ENCODE measurements at regions not wholly inside any gene's neighbourhood (a gene's known extent, or its start where the extent isn't known, plus 50 kb on each side); places are given as distances from the start of the nearest gene placed in this dataset.

GRCh38 chr13:57030671-57031070 lies 110.0 kb upstream of the PRR20A start:
- Histone ChIP-seq H3K9me3 (ENCODE audit: control insufficient read depth in 4 of 4, low read length in 3 of 4) (peaks cover 0 to 4% (median 1%) of the 10 kb centered on the region in 4 donors), H3K27ac (ENCODE audit: low read depth in 1 of 2, low read length in 2 of 2) (no peak overlapping the region), H3K4me3 (ENCODE audit: low read depth in 1 of 3, low read length in 3 of 3) (no peak overlapping the region), H3K4me1 (ENCODE audit: control insufficient read depth in 4 of 4, insufficient read depth in 4 of 4, low read length in 3 of 4) (no peaks in the 10 kb centered on the region), H3K27me3 (ENCODE audit: control insufficient read depth in 4 of 4, insufficient read depth in 4 of 4, low read length in 3 of 4) (no peaks in the 10 kb centered on the region), H3K9ac (ENCODE audit: low read depth in 1 of 2, low read length in 2 of 2) (no peak overlapping the region), H3K36me3 (ENCODE audit: control insufficient read depth in 4 of 4, insufficient read depth in 3 of 4, low read depth in 1 of 4, low read length in 3 of 4) (no peaks in the 10 kb centered on the region)
- no peak for DNase-seq (ENCODE audit: low spot score)
- 91% methylated on average over 6 of the region's 6 CpGs for WGBS
- TF ChIP-seq CTCF (IDR thresholded peaks at IDR 0.05; ENCODE audit: low read depth, low read length, missing input control) (no peak), ATF3 (IDR thresholded peaks at IDR 0.05) (no peak), EGR1 (IDR thresholded peaks at IDR 0.05; ENCODE audit: low read depth in 2 of 2) (no peak), ZBTB33 (IDR thresholded peaks at IDR 0.05) (no peak), REST (IDR thresholded peaks at IDR 0.05) (no peak), GABPA (IDR thresholded peaks at IDR 0.05 in 1 of 2, conservative IDR thresholded peaks at IDR 0.05 in 1 of 2) (no peak), HNF4G (IDR thresholded peaks at IDR 0.05) (no peak), TAF1 (conservative IDR thresholded peaks at IDR 0.05) (no peak), NR2F2 (IDR thresholded peaks at IDR 0.05) (no peak), SP1 (IDR thresholded peaks at IDR 0.05) (no peak), YY1 (IDR thresholded peaks at IDR 0.05) (no peak), FOXA1 (IDR thresholded peaks at IDR 0.05) (no peak), RXRA (IDR thresholded peaks at IDR 0.05) (no peak), HNF4A (conservative IDR thresholded peaks at IDR 0.05) (no peak), RAD21 (IDR thresholded peaks at IDR 0.05) (no peak)

- no peaks in the 10 kb centered on the region for H3K4me1 ChIP-seq (ENCODE audit: control insufficient read depth in 4 of 4, insufficient read depth in 4 of 4, low read length in 3 of 4)
- no peak overlapping the region for H3K4me3 ChIP-seq (ENCODE audit: low read depth in 1 of 3, low read length in 3 of 3)
- no peaks in the 10 kb centered on the region for H3K27me3 ChIP-seq (ENCODE audit: control insufficient read depth in 4 of 4, insufficient read depth in 4 of 4, low read length in 3 of 4)
- H3K9me3 ChIP-seq (ENCODE audit: control insufficient read depth in 4 of 4, low read length in 3 of 4), result no peaks in the 10 kb centered on the region
- no peak for DNase-seq (ENCODE audit: low spot score)
- WGBS, result 92% methylated on average over 4 of the region's 4 CpGs
- no peaks in the 10 kb centered on the region for H3K36me3 ChIP-seq (ENCODE audit: control insufficient read depth in 4 of 4, insufficient read depth in 3 of 4, low read depth in 1 of 4, low read length in 3 of 4)
- H3K9ac ChIP-seq (ENCODE audit: low read depth in 1 of 2, low read length in 2 of 2), result no peak overlapping the region
- H3K27ac ChIP-seq (ENCODE audit: low read depth in 1 of 2, low read length in 2 of 2), result no peak overlapping the region
- no peak for TF ChIP-seq GABPA (IDR thresholded peaks at IDR 0.05 in 1 of 2, conservative IDR thresholded peaks at IDR 0.05 in 1 of 2)
- no peak for TF ChIP-seq ATF3 (IDR thresholded peaks at IDR 0.05)
- no peak for TF ChIP-seq REST (IDR thresholded peaks at IDR 0.05)
- TF ChIP-seq JUND (IDR thresholded peaks at IDR 0.05), result no peak
- no peak for TF ChIP-seq TAF1 (conservative IDR thresholded peaks at IDR 0.05)
- no peak for TF ChIP-seq FOXA1 (IDR thresholded peaks at IDR 0.05)
- no peak for TF ChIP-seq ZBTB33 (IDR thresholded peaks at IDR 0.05)
- no peak for TF ChIP-seq SP1 (IDR thresholded peaks at IDR 0.05)
- TF ChIP-seq RXRA (IDR thresholded peaks at IDR 0.05), result no peak
- TF ChIP-seq FOXA2 (IDR thresholded peaks at IDR 0.05), result no peak
These were observed 104.4 kb upstream of the PRR20A start for GRCh38 chr13:57036290-57036689.
